ENCODE measurements at regions not wholly inside any gene's neighbourhood (a gene's known extent, or its start where the extent isn't known, plus 50 kb on each side); places are given as distances from the start of the nearest gene placed in this dataset.

- Mint-ChIP-seq H3K27me3 (ENCODE audit: unreplicated experiment) (peaks cover 19% of the 10 kb centered on the region), H3K4me3 (ENCODE audit: unreplicated experiment) (no peak overlapping the region), H3K36me3 (ENCODE audit: unreplicated experiment) (no peaks in the 10 kb centered on the region), H3K4me1 (ENCODE audit: unreplicated experiment) (no peaks in the 10 kb centered on the region), H3K9me3 (ENCODE audit: unreplicated experiment) (no peaks in the 10 kb centered on the region), H3K27ac (ENCODE audit: unreplicated experiment) (no peak overlapping the region)
- TF ChIP-seq CTCF (IDR thresholded peaks at IDR 0.05): no peak
- no peak for DNase-seq (ENCODE audit: extremely low spot score, unreplicated experiment)
Observed at GRCh38 chr1:38213646-38214434, 167.2 kb upstream of the POU3F1 start.

GRCh38 chr1:38210895-38211177, 164.2 kb upstream of the POU3F1 start:
- DNase-seq (ENCODE audit: extremely low spot score, unreplicated experiment): no peak
- Mint-ChIP-seq H3K4me3 (ENCODE audit: unreplicated experiment) (no peak overlapping the region), H3K36me3 (ENCODE audit: unreplicated experiment) (no peaks in the 10 kb centered on the region), H3K9me3 (ENCODE audit: unreplicated experiment) (no peaks in the 10 kb centered on the region), H3K4me1 (ENCODE audit: unreplicated experiment) (no peaks in the 10 kb centered on the region), H3K27ac (ENCODE audit: unreplicated experiment) (no peak overlapping the region), H3K27me3 (ENCODE audit: unreplicated experiment) (peaks cover 17% of the 10 kb centered on the region)
- no peak for TF ChIP-seq CTCF (IDR thresholded peaks at IDR 0.05)

- H3K4me1 Mint-ChIP-seq (ENCODE audit: unreplicated experiment): no peaks in the 10 kb centered on the region
- no peak for TF ChIP-seq CTCF (IDR thresholded peaks at IDR 0.05)
- DNase-seq (ENCODE audit: extremely low spot score, unreplicated experiment): no peak
- no peak overlapping the region for H3K4me3 Mint-ChIP-seq (ENCODE audit: unreplicated experiment)
- H3K9me3 Mint-ChIP-seq (ENCODE audit: unreplicated experiment): no peaks in the 10 kb centered on the region
- no peak overlapping the region for H3K27ac Mint-ChIP-seq (ENCODE audit: unreplicated experiment)
- H3K27me3 Mint-ChIP-seq (ENCODE audit: unreplicated experiment): peaks cover 17% of the 10 kb centered on the region
- no peaks in the 10 kb centered on the region for H3K36me3 Mint-ChIP-seq (ENCODE audit: unreplicated experiment)
Observed at GRCh38 chr1:38210021-38210894, 163.7 kb upstream of the POU3F1 start.

GRCh38 chr1:38208716-38209632, 162.4 kb upstream of the POU3F1 start:
- DNase-seq (ENCODE audit: extremely low spot score, unreplicated experiment): no peak
- peaks cover 13% of the 10 kb centered on the region for H3K27me3 Mint-ChIP-seq (ENCODE audit: unreplicated experiment)
- H3K4me1 Mint-ChIP-seq (ENCODE audit: unreplicated experiment): no peaks in the 10 kb centered on the region
- no peaks in the 10 kb centered on the region for H3K9me3 Mint-ChIP-seq (ENCODE audit: unreplicated experiment)
- no peak overlapping the region for H3K4me3 Mint-ChIP-seq (ENCODE audit: unreplicated experiment)
- no peak overlapping the region for H3K27ac Mint-ChIP-seq (ENCODE audit: unreplicated experiment)
- TF ChIP-seq CTCF (IDR thresholded peaks at IDR 0.05): no peak
- no peaks in the 10 kb centered on the region for H3K36me3 Mint-ChIP-seq (ENCODE audit: unreplicated experiment)

All from osteocyte (in vitro differentiated cells).